Central memory CD8-positive, alpha-beta T cell (primary cell): ENCODE measurements at regions not wholly inside any gene's neighbourhood (a gene's known extent, or its start where the extent isn't known, plus 50 kb on each side); places are given as distances from the start of the nearest gene placed in this dataset.

Experiments used
- ATAC-seq: fragments of 150-1000 bp; cut with Tn5 transposase; replicated peaks from 2 replicates; pipeline ENCODE4 v1.10.0; 2022; ENCODE audit warnings: mild to moderate bottlenecking, moderate FRiP score, moderate number of reproducible peaks; ENCODE audit not compliant: poor library complexity, severe bottlenecking; ENCODE audit errors: extremely low read depth
- DNase-seq, 2 donors: peaks; one replicate each; pipeline ENCODE4 v3.0.0; 2021; ENCODE audit warnings: low spot score in 2 of 2
- H3K27ac Mint-ChIP-seq: one replicate; pipeline ENCODE4 v1.8.0; 2022; ENCODE audit warnings: low read depth, mild to moderate bottlenecking, moderate library complexity, mixed read lengths
- H3K27me3 Mint-ChIP-seq: one replicate; pipeline ENCODE4 v1.8.0; 2022; ENCODE audit warnings: mixed read lengths
- H3K36me3 Mint-ChIP-seq: one replicate; pipeline ENCODE4 v1.8.0; 2022; ENCODE audit warnings: mild to moderate bottlenecking, moderate library complexity, mixed read lengths; ENCODE audit not compliant: insufficient read depth
- H3K4me1 Mint-ChIP-seq: one replicate; pipeline ENCODE4 v1.8.0; 2022; ENCODE audit warnings: mixed read lengths
- H3K4me3 Mint-ChIP-seq: one replicate; pipeline ENCODE4 v1.8.0; 2022; ENCODE audit warnings: mild to moderate bottlenecking, moderate library complexity, mixed read lengths
- H3K9me3 Mint-ChIP-seq: one replicate; pipeline ENCODE4 v1.8.0; 2022; ENCODE audit warnings: mixed read lengths

GRCh38 chr6:150456466-150456865 is 87.7 kb downstream of the IYD start:
- Mint-ChIP-seq H3K4me3 (no peak overlapping the region), H3K27ac (no peak overlapping the region), H3K27me3 (peaks cover 30% of the 10 kb centered on the region), H3K4me1 (no peaks in the 10 kb centered on the region), H3K36me3 (no peaks in the 10 kb centered on the region), H3K9me3 (no peaks in the 10 kb centered on the region)
- ATAC-seq (no peak), DNase-seq (no peak)

GRCh38 chr6:150456902-150457643 is 88.3 kb downstream of the IYD start:
- Mint-ChIP-seq H3K4me3 (no peak overlapping the region), H3K9me3 (no peaks in the 10 kb centered on the region), H3K36me3 (no peaks in the 10 kb centered on the region), H3K27me3 (peaks cover 30% of the 10 kb centered on the region), H3K27ac (no peak overlapping the region), H3K4me1 (no peaks in the 10 kb centered on the region)
- ATAC-seq: no peak
- DNase-seq: no peak

- no peaks in the 10 kb centered on the region for H3K4me1 Mint-ChIP-seq
- no peak overlapping the region for H3K4me3 Mint-ChIP-seq
- DNase-seq (no peak), ATAC-seq (no peak)
- H3K27me3 Mint-ChIP-seq: peaks cover 30% of the 10 kb centered on the region
- H3K9me3 Mint-ChIP-seq: no peaks in the 10 kb centered on the region
- H3K27ac Mint-ChIP-seq: no peak overlapping the region
- H3K36me3 Mint-ChIP-seq: no peaks in the 10 kb centered on the region
These were observed 89.8 kb downstream of the IYD start for GRCh38 chr6:150458579-150458978.

- H3K4me3 Mint-ChIP-seq: no peak overlapping the region
- ATAC-seq (no peak), DNase-seq (no peak)
- no peak overlapping the region for H3K27ac Mint-ChIP-seq
- no peaks in the 10 kb centered on the region for H3K4me1 Mint-ChIP-seq
- H3K27me3 Mint-ChIP-seq: peaks cover 11% of the 10 kb centered on the region
- no peaks in the 10 kb centered on the region for H3K36me3 Mint-ChIP-seq
- H3K9me3 Mint-ChIP-seq: no peaks in the 10 kb centered on the region
These were observed 95.0 kb downstream of the IYD start for GRCh38 chr6:150463852-150464251.

- no peak for ATAC-seq
- Mint-ChIP-seq H3K4me1 (no peaks in the 10 kb centered on the region), H3K9me3 (no peaks in the 10 kb centered on the region), H3K27ac (no peak overlapping the region), H3K36me3 (no peaks in the 10 kb centered on the region), H3K27me3 (peaks cover 5% of the 10 kb centered on the region), H3K4me3 (no peak overlapping the region)
- DNase-seq: no peak
These were observed 96.2 kb downstream of the IYD start for GRCh38 chr6:150464966-150465365.

- Mint-ChIP-seq H3K27ac (no peak overlapping the region), H3K9me3 (no peaks in the 10 kb centered on the region), H3K4me1 (no peaks in the 10 kb centered on the region), H3K27me3 (peaks cover 10% of the 10 kb centered on the region), H3K4me3 (no peak overlapping the region), H3K36me3 (no peaks in the 10 kb centered on the region)
- DNase-seq: no peak
- ATAC-seq: no peak
These were observed 96.8 kb downstream of the IYD start for GRCh38 chr6:150465610-150466009.

- no peaks in the 10 kb centered on the region for H3K4me1 Mint-ChIP-seq
- H3K36me3 Mint-ChIP-seq: no peaks in the 10 kb centered on the region
- DNase-seq (no peak), ATAC-seq (no peak)
- H3K27me3 Mint-ChIP-seq: peaks cover 10% of the 10 kb centered on the region
- no peak overlapping the region for H3K4me3 Mint-ChIP-seq
- no peaks in the 10 kb centered on the region for H3K9me3 Mint-ChIP-seq
- H3K27ac Mint-ChIP-seq: no peak overlapping the region
These were observed 97.4 kb downstream of the IYD start for GRCh38 chr6:150466196-150466595.

GRCh38 chr6:150470131-150470530 is 101.3 kb downstream of the IYD start:
- H3K4me3 Mint-ChIP-seq: no peak overlapping the region
- peaks cover 22% of the 10 kb centered on the region for H3K27me3 Mint-ChIP-seq
- H3K27ac Mint-ChIP-seq: no peak overlapping the region
- DNase-seq: no peak
- no peak for ATAC-seq
- no peaks in the 10 kb centered on the region for H3K4me1 Mint-ChIP-seq
- no peaks in the 10 kb centered on the region for H3K36me3 Mint-ChIP-seq
- no peaks in the 10 kb centered on the region for H3K9me3 Mint-ChIP-seq

GRCh38 chr6:150470960-150471665 is 102.3 kb downstream of the IYD start:
- Mint-ChIP-seq H3K27me3 (peaks cover 22% of the 10 kb centered on the region), H3K9me3 (no peaks in the 10 kb centered on the region), H3K4me1 (no peaks in the 10 kb centered on the region), H3K4me3 (no peak overlapping the region), H3K27ac (no peak overlapping the region), H3K36me3 (no peaks in the 10 kb centered on the region)
- DNase-seq: no peak
- no peak for ATAC-seq

GRCh38 chr6:150478656-150479545 is 110.1 kb downstream of the IYD start:
- Mint-ChIP-seq H3K27ac (no peak overlapping the region), H3K9me3 (no peaks in the 10 kb centered on the region), H3K4me1 (no peaks in the 10 kb centered on the region), H3K4me3 (no peak overlapping the region), H3K36me3 (no peaks in the 10 kb centered on the region), H3K27me3 (peaks cover 29% of the 10 kb centered on the region)
- ATAC-seq (no peak), DNase-seq (no peak)

GRCh38 chr6:150482883-150483409 is 114.1 kb downstream of the IYD start:
- no peaks in the 10 kb centered on the region for H3K36me3 Mint-ChIP-seq
- H3K27ac Mint-ChIP-seq: no peak overlapping the region
- no peaks in the 10 kb centered on the region for H3K4me1 Mint-ChIP-seq
- H3K27me3 Mint-ChIP-seq: peaks cover 11% of the 10 kb centered on the region
- no peak overlapping the region for H3K4me3 Mint-ChIP-seq
- no peaks in the 10 kb centered on the region for H3K9me3 Mint-ChIP-seq
- no peak for ATAC-seq
- DNase-seq: no peak

- Mint-ChIP-seq H3K4me3 (no peak overlapping the region), H3K27me3 (peaks cover 10% of the 10 kb centered on the region), H3K9me3 (no peaks in the 10 kb centered on the region), H3K36me3 (no peaks in the 10 kb centered on the region), H3K4me1 (no peaks in the 10 kb centered on the region), H3K27ac (no peak overlapping the region)
- no peak for DNase-seq
- ATAC-seq: no peak
These were observed 114.3 kb upstream of the PLEKHG1 start for GRCh38 chr6:150485161-150485958.
